ENCODE measurements at regions not wholly inside any gene's neighbourhood (a gene's known extent, or its start where the extent isn't known, plus 50 kb on each side); places are given as distances from the start of the nearest gene placed in this dataset.

DNA sequence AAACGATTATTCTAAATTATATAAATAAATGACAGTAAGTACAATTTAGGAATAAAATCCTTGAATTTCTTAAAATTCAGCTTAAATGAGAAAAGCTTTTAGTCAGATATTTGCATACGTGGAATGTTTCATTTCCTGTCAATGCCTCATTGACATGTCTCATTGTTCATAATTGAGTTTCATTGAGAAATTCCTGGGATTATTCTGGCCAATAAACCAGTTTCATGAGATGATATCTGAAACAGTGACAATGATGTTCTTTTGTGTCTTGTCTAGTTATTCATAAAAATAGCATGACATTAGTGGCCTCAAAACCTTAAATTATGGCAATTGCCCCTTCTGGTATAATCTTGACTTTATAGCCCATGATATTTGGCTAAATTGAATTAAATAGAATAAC lies 95.8 kb downstream of the DKK1 start:
- H3K27ac Mint-ChIP-seq, result no peak overlapping the region
- no peak for DNase-seq
- no peak for ATAC-seq
- H3K36me3 Mint-ChIP-seq (ENCODE audit: low read depth), result no peaks in the 10 kb centered on the region
- ChIA-PET CTCF (no interaction called here), POLR2A (no interaction called here)
- H3K4me1 Mint-ChIP-seq, result no peaks in the 10 kb centered on the region
- peaks cover 3% of the 10 kb centered on the region for H3K9me3 Mint-ChIP-seq (ENCODE audit: low read depth)
- H3K27me3 Mint-ChIP-seq, result peaks cover 3% of the 10 kb centered on the region
- H3K4me3 Mint-ChIP-seq, result no peak overlapping the region
- intact Hi-C loops (cut with DNase I, micrococcal nuclease), result no loop called here

DNA sequence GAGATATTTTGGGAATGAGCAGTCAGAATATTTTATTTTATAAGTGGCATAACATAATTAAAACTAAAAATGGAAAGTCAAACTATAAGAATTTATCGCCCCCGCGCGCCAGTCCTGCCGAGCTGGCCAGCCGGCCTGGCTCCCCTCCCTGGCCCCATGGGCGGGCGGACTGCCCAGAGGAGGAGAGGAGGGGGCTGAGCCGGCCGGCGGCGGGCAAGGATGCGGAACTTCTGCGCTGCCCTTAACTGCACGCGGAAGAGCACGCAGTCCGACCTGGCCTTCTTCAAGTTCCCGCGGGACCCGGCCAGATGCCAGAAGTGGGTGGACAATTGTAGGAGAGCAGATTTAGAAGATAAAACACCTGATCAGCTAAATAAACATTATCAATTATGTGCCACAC lies 96.8 kb downstream of the DKK1 start:
- Mint-ChIP-seq H3K4me1 (no peaks in the 10 kb centered on the region), H3K27ac (no peak overlapping the region), H3K4me3 (no peak overlapping the region), H3K36me3 (ENCODE audit: low read depth) (no peaks in the 10 kb centered on the region), H3K9me3 (ENCODE audit: low read depth) (peaks cover 3% of the 10 kb centered on the region), H3K27me3 (peaks cover 3% of the 10 kb centered on the region)
- intact Hi-C loops (cut with DNase I, micrococcal nuclease), result no loop called here
- DNase-seq (no peak), ATAC-seq (no peak)
- CTCF ChIA-PET, result no interaction called here
- POLR2A ChIA-PET, result no interaction called here

DNA sequence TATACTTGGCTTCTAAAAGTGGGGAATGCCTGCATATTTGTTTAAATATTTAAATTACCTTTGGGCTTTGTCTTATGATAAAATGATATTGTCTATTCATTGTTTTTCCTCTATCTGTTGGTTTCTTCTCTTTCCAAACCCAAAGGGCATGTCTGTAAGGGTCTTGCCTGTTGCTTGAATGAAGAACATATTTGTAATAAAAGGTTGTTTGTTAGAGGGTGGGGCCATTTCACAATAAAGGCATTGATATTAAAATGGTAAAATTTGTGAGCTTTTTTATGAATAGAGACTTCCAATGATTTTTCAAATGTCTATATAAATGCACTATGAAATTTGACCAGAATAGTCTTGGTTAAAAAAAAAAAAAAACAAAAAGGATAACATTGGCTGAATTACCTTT lies 105.2 kb downstream of the DKK1 start:
- Mint-ChIP-seq H3K27me3 (no peaks in the 10 kb centered on the region), H3K4me3 (no peak overlapping the region), H3K9me3 (ENCODE audit: low read depth) (peaks cover under 1% of the 10 kb centered on the region), H3K36me3 (ENCODE audit: low read depth) (no peaks in the 10 kb centered on the region), H3K27ac (no peak overlapping the region), H3K4me1 (no peaks in the 10 kb centered on the region)
- ATAC-seq (no peak), DNase-seq (no peak)
- POLR2A ChIA-PET, result no interaction called here
- CTCF ChIA-PET, result no interaction called here
- intact Hi-C loops (cut with DNase I, micrococcal nuclease), result no loop called here

DNA sequence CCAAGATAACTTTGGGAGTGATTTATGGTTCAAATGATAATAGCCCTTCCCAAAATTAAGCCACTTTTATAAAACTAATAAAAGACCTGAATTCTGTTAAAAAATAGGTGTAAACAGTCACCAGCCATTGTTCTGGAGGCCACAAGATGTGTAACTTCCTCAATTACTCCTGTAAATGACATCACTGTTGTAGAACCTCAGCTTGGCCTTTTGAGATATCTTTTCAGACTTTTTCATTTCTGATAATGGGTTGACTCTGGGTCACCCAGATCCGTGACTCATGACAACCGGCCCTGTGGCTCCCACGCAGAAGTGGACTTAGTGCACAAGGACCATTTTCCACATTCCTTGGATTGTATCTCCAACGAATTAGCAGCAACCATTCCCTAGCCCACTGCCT lies 106.6 kb downstream of the DKK1 start:
- no peak for ATAC-seq
- Mint-ChIP-seq H3K4me3 (no peak overlapping the region), H3K4me1 (no peaks in the 10 kb centered on the region), H3K9me3 (ENCODE audit: low read depth) (peaks cover 2% of the 10 kb centered on the region), H3K36me3 (ENCODE audit: low read depth) (no peaks in the 10 kb centered on the region), H3K27ac (no peak overlapping the region), H3K27me3 (no peaks in the 10 kb centered on the region)
- intact Hi-C loops (cut with DNase I, micrococcal nuclease), result no loop called here
- POLR2A ChIA-PET, result no interaction called here
- no peak for DNase-seq
- CTCF ChIA-PET, result no interaction called here

DNA sequence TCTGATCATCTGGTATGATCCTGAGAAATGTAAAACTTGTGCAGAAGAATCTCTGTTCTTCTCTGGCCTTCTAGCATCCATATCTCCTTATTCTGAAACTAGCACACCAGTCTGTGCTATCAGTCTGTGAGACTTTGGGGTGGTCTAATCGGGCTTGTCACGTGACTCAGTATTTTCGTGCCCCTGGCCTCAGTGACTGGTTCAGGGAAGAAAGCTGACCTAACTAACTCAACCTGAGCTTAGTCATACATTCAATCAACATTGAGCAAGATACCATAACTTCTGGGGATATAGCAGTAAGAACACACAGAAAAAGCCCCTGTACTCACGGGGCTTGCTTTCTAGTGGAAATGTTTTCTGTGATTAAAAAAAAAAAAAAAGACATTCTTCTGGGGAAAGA lies 109.3 kb downstream of the DKK1 start:
- POLR2A ChIA-PET, result no interaction called here
- no peaks in the 10 kb centered on the region for H3K36me3 Mint-ChIP-seq (ENCODE audit: low read depth)
- no peak overlapping the region for H3K4me3 Mint-ChIP-seq
- DNase-seq, result no peak
- CTCF ChIA-PET, result no interaction called here
- intact Hi-C loops (cut with DNase I, micrococcal nuclease), result no loop called here
- H3K27me3 Mint-ChIP-seq, result no peaks in the 10 kb centered on the region
- H3K9me3 Mint-ChIP-seq (ENCODE audit: low read depth), result peaks cover 2% of the 10 kb centered on the region
- ATAC-seq, result no peak
- H3K27ac Mint-ChIP-seq, result no peak overlapping the region
- no peaks in the 10 kb centered on the region for H3K4me1 Mint-ChIP-seq

DNA sequence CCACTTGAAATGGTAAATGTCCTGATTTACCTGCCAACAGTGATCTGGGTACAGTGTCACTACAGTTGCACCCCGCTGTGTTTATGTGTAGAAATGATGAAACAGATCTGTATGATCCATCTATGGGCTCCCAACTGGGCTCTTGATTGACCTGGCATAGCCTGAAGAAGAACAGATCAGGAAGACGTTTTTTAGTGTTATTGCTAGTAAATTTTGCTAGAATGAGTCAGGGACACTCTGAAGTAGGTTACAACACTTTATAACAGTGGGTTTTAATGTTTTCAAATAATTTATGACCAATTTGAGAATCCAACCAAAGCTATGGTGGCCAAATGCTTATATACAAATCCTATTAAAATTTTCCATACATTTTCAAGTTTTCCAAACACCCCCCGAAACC lies 110.3 kb downstream of the DKK1 start:
- ATAC-seq (no peak), DNase-seq (no peak)
- intact Hi-C loops (cut with DNase I, micrococcal nuclease), result no loop called here
- CTCF ChIA-PET, result no interaction called here
- Mint-ChIP-seq H3K27me3 (no peaks in the 10 kb centered on the region), H3K27ac (no peak overlapping the region), H3K36me3 (ENCODE audit: low read depth) (no peaks in the 10 kb centered on the region), H3K9me3 (ENCODE audit: low read depth) (peaks cover 2% of the 10 kb centered on the region), H3K4me3 (no peak overlapping the region), H3K4me1 (no peaks in the 10 kb centered on the region)
- POLR2A ChIA-PET, result no interaction called here

DNA sequence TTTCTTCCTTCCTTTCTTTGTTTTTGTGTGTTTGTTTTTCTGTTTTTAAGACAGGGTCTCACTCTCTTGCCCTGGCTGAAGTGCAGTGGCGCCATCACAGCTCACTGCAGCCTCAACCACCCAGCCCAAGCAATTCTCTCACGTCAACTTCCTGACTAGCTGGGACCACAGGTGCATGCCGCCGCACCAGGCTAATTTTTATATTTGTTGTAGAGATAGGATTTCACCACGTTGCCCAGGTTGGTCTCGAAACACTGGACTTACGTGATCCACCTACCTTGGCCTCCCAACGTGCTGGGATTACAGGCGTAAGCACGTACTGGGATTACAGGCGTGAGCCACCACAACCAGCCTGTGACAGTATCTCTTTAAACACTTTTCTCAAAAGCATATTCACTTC lies 120.7 kb downstream of the DKK1 start:
- CTCF ChIA-PET, result no interaction called here
- no peak for DNase-seq
- intact Hi-C loops (cut with DNase I, micrococcal nuclease), result no loop called here
- Mint-ChIP-seq H3K4me1 (no peaks in the 10 kb centered on the region), H3K27ac (no peak overlapping the region), H3K4me3 (no peak overlapping the region), H3K36me3 (ENCODE audit: low read depth) (no peaks in the 10 kb centered on the region), H3K9me3 (ENCODE audit: low read depth) (no peaks in the 10 kb centered on the region), H3K27me3 (no peaks in the 10 kb centered on the region)
- POLR2A ChIA-PET, result no interaction called here
- no peak for ATAC-seq

DNA sequence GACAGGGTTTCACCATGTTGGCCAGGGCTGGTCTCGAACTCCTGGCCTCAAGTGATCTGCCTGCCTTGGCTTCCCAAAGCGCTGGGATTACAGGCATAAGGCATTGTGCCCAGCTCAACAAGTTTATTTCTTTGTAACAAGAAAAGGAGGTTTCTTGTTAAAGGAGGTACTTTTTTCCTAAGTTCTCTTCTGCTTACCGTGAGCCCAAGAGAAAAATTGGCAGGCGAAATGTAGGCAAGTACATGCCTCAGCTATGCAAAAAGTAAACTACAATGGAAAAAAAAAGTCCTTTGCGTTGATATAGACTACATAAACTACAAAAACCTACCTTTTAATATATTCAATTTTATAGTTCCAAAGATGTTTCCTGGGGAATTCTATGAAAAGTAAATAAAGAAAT lies 122.6 kb downstream of the DKK1 start:
- intact Hi-C loops (cut with DNase I, micrococcal nuclease), result no loop called here
- ATAC-seq (no peak), DNase-seq (no peak)
- Mint-ChIP-seq H3K36me3 (ENCODE audit: low read depth) (no peaks in the 10 kb centered on the region), H3K9me3 (ENCODE audit: low read depth) (no peaks in the 10 kb centered on the region), H3K27ac (no peak overlapping the region), H3K4me1 (no peaks in the 10 kb centered on the region), H3K27me3 (no peaks in the 10 kb centered on the region), H3K4me3 (no peak overlapping the region)
- CTCF ChIA-PET, result no interaction called here
- POLR2A ChIA-PET, result no interaction called here

DNA sequence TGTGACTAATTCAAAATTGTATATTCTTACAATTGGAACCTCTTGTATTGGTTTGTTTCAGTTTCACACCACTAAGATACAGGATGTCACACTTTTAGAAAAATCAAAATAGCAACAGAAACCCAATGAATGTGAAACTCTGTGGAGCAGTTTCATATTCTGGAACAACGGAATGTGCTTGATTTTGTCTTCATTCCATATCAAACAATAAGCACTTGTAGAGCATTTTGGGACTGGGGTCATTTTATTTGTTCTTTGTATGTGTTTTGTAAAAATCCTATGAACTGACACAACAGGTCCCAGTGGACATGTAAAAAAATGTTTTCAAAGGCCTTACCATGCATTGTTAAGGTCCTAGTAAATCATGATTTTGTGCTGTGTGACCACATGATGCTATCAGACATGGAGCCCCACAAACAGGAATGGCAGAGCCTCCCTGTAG lies 123.1 kb downstream of the DKK1 start:
- intact Hi-C loops (cut with DNase I, micrococcal nuclease), result no loop called here
- H3K36me3 Mint-ChIP-seq (ENCODE audit: low read depth), result no peaks in the 10 kb centered on the region
- DNase-seq, result no peak
- CTCF ChIA-PET, result no interaction called here
- H3K27me3 Mint-ChIP-seq, result no peaks in the 10 kb centered on the region
- H3K4me3 Mint-ChIP-seq, result no peak overlapping the region
- H3K4me1 Mint-ChIP-seq, result no peaks in the 10 kb centered on the region
- no peak for ATAC-seq
- no peak overlapping the region for H3K27ac Mint-ChIP-seq
- H3K9me3 Mint-ChIP-seq (ENCODE audit: low read depth), result no peaks in the 10 kb centered on the region
- POLR2A ChIA-PET, result no interaction called here

DNA sequence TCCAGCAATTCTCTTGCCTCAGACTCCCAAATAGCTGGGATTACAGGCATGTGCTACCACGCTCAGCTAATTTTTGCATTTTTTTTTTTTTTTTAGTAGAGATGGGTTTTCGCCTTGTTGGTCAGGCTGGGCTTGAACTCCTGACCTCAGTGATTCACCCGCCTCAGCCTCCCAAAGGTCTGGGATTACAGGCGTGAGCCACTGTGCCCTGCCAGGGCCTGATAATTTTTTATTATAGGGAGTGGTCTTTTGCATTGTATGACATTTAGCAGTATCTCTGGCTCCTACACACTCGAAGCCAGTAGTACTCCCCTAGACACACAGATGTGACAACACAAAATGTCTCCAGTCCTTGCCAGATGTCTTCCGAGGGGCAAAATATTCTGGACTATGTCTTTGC lies 124.0 kb downstream of the DKK1 start:
- POLR2A ChIA-PET, result no interaction called here

DNA sequence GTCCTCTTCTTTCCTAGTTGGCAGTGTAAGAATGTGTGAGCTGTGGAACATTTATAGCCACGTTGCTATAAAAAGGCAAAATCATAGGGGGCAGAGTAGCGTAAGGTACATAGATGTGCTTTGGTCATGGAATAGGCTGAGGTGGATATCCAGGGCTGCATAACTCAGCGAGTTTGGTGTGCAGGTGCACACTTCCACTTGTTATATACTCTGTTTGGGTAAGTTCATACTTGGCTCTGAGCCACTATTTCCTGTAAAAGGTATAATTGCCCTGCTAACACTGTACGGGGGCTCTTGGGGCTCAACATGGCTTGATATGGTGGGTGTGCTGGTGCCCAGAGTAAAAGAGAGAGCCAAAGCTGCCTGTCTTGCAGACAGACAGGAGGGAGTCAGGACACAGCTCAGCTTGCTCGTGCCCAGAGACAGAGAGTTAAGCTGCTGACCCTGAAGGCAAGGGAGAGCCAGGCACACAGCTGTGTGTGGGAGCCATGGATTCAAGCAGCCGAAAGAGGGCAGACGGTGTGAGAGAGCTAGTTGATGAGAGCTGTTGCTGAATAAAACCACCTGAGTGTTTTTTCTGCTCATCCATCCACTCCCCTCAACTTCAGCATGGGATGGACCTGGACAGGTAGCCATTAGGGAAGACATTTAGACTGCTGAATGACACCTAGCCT lies 126.7 kb downstream of the DKK1 start:
- ATAC-seq (no peak), DNase-seq (no peak)
- ChIA-PET POLR2A (no interaction called here), CTCF (no interaction called here)
- no peak overlapping the region for H3K27ac Mint-ChIP-seq
- no peaks in the 10 kb centered on the region for H3K36me3 Mint-ChIP-seq (ENCODE audit: low read depth)
- intact Hi-C loops (cut with DNase I, micrococcal nuclease), result no loop called here
- H3K27me3 Mint-ChIP-seq, result no peaks in the 10 kb centered on the region
- H3K9me3 Mint-ChIP-seq (ENCODE audit: low read depth), result no peaks in the 10 kb centered on the region
- H3K4me1 Mint-ChIP-seq, result no peaks in the 10 kb centered on the region
- no peak overlapping the region for H3K4me3 Mint-ChIP-seq

More for the DNA sequence above, 124.0 kb downstream of the DKK1 start:
- H3K36me3 Mint-ChIP-seq (ENCODE audit: low read depth), result no peaks in the 10 kb centered on the region
- CTCF ChIA-PET, result no interaction called here
- H3K4me1 Mint-ChIP-seq, result no peaks in the 10 kb centered on the region
- no peaks in the 10 kb centered on the region for H3K27me3 Mint-ChIP-seq
- intact Hi-C loops (cut with DNase I, micrococcal nuclease), result no loop called here
- no peak for DNase-seq
- no peaks in the 10 kb centered on the region for H3K9me3 Mint-ChIP-seq (ENCODE audit: low read depth)
- H3K4me3 Mint-ChIP-seq, result no peak overlapping the region
- no peak overlapping the region for H3K27ac Mint-ChIP-seq
- ATAC-seq, result no peak

DNA sequence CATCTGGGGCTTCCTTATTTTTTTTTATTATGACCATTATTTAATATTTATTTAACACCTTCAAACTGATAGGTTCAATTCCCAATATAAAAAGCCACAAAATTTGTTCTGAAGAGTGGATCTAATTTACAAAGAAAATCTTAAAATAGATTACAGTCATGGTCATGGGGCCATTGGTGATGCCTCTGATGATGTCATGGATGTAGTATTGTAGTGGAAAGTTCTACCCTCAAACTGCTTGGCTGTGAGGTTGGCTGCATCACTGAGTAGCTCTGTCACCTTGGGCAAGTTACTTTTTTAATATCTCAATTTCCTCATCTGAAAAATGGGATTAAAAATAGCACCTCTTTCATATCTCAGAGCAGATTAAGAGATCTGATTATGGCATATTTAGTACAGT lies 128.5 kb downstream of the DKK1 start:
- ChIA-PET POLR2A (no interaction called here), CTCF (no interaction called here)
- no peak overlapping the region for H3K27ac Mint-ChIP-seq
- H3K36me3 Mint-ChIP-seq (ENCODE audit: low read depth), result no peaks in the 10 kb centered on the region
- H3K4me3 Mint-ChIP-seq, result no peak overlapping the region
- H3K4me1 Mint-ChIP-seq, result no peaks in the 10 kb centered on the region
- no peaks in the 10 kb centered on the region for H3K9me3 Mint-ChIP-seq (ENCODE audit: low read depth)
- no peak for DNase-seq
- intact Hi-C loops (cut with DNase I, micrococcal nuclease), result no loop called here
- H3K27me3 Mint-ChIP-seq, result no peaks in the 10 kb centered on the region
- ATAC-seq, result no peak
